HG03135 (cell line): ENCODE measurements at regions not wholly inside any gene's neighbourhood (a gene's known extent, or its start where the extent isn't known, plus 50 kb on each side); places are given as distances from the start of the nearest gene placed in this dataset.
"Not testable (repeated sequence)": the region's sequence is repeated elsewhere in the genome, so short reads cannot be mapped to it uniquely, and the experiment has no call there.

Experiments used
- ATAC-seq: cut with Tn5 transposase; IDR thresholded peaks from one replicate; pipeline ENCODE4 v1.9.1; 2021; ENCODE audit warnings: mild to moderate bottlenecking, moderate library complexity; ENCODE audit not compliant: unreplicated experiment

- no peak for ATAC-seq
Observed at GRCh38 chr17:74126179-74126900, 77.1 kb upstream of the RPL38 start.

- ATAC-seq = no peak
Observed at GRCh38 chr17:74126959-74127358, 76.5 kb upstream of the RPL38 start.

DNA sequence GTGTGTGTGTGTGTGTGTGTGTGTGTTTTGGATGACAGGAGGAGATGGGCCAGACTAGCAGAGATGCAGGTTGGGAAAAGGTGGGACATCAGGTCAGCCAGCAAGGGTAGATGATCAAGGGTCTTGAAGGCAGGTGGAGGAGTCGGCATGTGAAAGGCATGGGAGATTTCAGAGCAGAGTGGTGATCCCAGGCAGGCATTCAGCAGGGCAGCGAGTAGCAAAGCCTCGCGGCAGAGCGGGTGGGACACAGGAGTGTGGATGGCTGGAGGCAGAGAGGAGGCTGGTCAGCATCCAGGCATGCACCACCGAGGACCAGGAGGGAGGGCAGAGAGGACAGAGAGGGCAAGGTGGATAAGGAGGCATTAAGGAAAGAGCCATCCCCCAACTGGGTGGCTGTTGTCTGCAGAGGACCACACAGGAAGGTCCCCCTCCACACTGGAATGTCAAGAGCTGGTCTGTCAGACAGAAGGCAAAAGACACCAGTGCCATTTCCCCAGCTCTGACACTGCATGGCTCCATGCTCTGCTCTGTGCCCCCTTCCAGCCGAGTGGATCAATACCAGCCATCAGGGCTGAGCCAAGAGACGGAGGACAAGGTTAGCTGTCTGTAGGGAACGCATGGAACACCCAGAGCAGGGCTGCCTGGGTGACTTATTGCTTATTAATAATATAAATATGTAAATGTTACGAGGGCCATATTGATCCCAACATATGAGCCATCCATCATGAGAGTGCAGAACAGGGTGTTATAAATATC lies 74.8 kb upstream of the RPL38 start:
- ATAC-seq = no peak

- not testable (repeated sequence) for ATAC-seq
Observed at GRCh38 chr17:74129800-74130199, 73.7 kb upstream of the RPL38 start.

DNA sequence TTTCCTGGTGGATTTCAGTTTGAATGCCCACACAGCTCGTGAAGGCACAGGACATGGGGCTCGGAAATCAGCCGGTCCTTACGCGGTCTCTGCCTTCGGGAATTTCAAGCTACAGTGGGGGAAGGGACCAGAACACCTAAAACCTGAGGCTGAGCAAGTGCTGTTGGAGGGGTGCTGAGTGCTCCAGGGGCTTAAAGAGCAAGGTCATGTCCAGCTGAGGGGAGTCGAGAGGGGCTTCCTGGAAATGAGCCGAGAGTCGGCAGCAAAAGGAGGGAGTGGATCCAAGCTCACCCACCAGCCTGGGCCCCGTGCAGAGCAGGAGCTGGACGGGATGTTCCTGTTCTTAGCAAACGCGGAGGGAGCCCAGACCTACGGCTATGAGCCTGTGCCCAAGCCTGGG lies 73.2 kb upstream of the RPL38 start:
- ATAC-seq = no peak

- ATAC-seq = no peak
Observed at GRCh38 chr17:74130841-74131240, 72.6 kb upstream of the RPL38 start.

GRCh38 chr17:74132354-74132753 lies 71.1 kb upstream of the RPL38 start:
- ATAC-seq = no peak

GRCh38 chr17:74133740-74134139 lies 69.7 kb upstream of the RPL38 start:
- ATAC-seq = no peak

DNA sequence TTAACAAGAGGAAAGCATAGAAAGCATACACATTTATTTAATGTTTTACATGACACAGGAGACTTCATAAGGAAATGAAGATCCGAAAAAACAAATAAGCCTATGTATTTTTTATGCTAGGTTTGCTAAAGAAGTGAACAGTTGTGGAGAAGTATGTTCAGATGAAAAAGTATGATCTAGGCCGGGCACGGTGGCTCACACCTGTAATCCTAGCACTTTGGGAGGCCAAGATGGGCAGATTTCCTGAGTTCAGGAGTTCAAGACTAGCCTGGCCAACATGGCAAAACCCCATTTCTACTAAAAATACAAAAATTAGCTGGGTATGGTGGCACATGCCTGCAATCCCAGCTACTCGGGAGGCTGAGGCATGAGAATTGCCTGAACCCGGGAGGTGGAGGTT lies 69.2 kb upstream of the RPL38 start:
- ATAC-seq = not testable (repeated sequence)

DNA sequence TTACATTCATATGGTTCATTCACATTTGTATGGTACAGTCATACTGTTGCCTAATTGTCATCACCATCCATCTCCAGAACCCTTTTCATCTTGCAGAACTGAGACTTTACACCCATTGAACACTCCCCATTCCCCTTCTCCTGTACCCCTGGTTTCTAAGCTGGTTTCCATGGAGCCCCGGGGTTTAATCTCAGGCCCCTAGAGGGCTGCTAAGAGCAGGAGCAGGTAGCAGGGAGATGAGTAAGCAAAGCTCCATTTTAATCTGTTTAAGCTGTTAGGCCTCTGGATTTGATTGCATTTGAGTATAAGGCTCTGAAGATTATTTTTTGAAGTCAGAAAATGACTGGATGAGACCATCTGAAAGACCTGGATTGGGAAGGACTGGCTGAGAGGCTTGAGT lies 68.5 kb upstream of the RPL38 start:
- ATAC-seq = no peak

DNA sequence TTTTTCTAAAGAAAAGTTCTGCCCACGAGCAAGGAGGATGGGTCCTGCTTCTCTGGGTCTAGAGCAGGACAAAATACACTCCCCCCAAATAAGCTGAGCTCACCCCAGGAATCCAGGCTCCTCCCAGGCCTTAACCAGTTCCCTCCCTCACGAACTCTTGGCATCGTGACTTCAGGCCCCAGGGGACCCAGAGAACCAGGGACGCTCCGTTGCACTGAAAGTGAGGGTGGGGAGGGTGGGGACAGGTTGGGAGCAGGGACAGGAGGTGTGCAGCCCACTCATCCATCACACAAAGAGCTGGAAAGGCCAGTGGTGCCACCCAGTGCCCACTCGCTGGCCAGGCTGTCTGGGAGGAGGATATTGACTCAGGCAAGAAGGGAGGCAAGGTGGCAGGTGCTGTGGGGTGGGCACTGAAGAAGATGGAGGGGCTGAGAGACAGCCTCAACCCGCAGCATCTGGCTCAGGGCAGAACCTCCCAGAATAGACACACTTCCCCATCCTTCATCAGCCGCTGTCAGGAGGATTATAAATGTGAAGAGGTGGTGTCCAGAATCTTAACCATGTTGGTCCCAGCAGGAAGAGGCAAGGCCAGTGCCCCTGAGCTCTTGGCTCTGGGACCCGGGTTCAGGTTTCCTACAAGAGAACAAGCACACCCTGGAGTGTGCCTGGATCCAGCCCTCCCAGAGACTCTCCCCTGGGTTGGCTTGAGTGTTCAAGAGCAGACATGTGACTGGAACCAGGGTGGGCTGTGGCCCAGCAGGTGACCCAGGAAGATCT lies 67.9 kb upstream of the RPL38 start:
- no peak for ATAC-seq

GRCh38 chr17:74137416-74137815 lies 66.1 kb upstream of the RPL38 start:
- no peak for ATAC-seq

DNA sequence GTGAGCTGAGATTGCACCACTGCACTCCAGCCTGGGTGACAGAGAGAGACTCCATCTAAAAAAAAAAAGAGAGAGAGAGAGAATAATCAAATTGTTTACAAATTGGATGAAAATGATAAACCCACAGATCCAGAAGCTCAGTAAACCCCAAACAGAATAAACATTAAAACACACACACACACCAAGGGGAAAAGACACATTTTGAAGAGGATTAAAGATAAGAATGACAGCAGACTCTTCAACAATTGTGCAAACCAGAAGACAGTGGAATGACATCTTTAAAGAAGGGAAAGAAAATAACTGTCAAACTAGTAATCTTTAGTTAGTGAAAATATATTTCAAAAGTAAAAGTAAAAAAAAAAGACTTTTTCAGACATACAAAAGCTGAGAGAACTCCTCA lies 64.4 kb upstream of the RPL38 start:
- ATAC-seq = no peak

GRCh38 chr17:74140282-74140681 lies 63.2 kb upstream of the RPL38 start:
- no peak for ATAC-seq

DNA sequence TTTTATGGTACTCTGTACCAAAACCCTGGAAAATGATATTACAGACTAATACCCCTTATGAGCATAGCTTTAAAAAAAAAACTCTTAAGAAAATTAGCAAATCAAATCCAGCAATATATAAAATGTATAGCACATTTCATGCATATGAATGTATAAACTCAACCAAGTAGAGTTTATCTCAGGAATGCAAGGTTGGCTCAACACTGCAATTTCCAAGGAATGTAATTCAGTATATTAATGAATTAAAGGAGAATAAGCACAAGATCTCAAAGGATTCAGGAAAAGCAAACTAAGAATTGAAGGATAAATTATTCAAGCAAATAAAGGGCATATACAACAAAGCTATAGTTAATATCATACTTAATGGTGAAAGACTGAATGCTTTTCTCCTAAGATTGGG lies 61.9 kb upstream of the RPL38 start:
- ATAC-seq = no peak

DNA sequence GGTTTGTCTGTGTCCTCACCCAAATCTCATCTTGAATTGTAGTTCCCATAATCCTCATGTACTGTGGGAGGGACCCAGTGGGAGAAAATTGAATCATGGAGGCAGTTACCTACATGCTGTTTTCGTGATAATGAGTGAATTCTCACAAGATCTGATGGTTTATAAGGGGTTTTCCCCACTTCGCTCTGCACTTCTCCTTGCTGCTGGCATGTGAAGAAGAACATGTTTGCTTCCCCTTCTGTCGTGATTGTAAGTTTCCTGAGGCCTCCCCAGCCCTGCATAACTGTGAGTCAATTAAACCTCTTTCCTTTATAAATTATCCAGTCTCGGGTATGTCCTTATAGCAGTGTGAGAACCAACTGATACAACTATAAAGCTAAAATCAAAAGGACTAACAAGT lies 60.2 kb upstream of the RPL38 start:
- not testable (repeated sequence) for ATAC-seq

- no peak for ATAC-seq
Observed at GRCh38 chr17:74145756-74146155, 57.7 kb upstream of the RPL38 start.

DNA sequence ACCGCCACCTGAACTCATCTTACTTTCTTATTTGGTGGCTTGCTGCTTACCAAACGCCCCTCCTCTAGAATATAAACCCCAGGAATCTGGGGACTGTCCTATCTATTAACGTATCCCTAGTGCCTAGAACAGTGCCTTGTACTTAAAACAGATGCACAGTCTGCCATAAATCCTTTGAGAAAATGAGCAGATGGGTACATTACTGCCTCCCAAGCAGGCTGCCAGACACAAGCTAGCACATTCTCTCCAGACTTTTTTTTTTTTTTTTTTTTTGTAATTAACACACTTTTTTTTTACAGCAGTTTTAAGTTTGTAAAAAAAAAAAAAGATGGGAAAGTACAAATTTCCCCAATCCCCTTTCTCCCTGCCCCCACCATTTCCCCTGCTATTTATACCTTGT lies 57.3 kb upstream of the RPL38 start:
- ATAC-seq = no peak

DNA sequence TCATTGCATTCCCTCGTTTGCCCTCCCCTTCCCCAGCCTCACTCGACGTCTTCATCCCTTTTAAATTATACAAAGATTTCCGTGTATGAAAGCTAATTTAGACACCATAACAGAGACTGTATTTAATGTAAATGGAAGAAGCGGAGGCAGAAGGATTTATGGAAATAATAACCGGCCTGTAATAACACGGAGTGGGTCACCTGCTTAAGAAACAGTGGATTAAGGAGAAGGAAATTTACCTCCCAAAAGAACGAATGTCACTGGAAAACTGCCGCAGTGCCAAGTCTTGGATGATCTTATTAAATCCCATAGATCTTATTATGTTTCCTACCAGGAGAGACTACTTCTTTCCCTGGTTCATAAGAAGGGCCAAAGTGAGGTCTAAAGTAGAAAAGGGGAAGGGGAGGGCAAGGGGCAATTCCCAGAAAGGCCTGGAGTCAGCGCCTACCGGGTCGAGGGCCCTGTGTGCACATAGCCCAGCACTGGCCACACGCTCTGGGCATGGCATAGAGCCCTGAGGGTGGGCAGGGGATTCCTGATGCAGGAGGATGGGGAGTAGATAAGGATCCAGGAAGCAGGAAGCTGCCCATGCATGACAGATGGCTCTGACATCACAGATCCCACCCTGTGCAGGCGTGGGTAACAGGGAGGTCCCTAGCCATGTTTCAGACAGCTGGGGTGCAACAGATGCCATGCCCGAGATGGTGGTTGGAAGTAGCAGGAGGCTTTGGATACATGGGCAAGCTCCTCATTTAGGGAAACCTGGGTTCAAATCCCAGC lies 56.2 kb upstream of the RPL38 start:
- no peak for ATAC-seq

- ATAC-seq = no peak
Observed at GRCh38 chr17:74147966-74148365, 55.5 kb upstream of the RPL38 start.

GRCh38 chr17:74148446-74148845 lies 55.0 kb upstream of the RPL38 start:
- no peak for ATAC-seq
